Hematopoietic multipotent progenitor cell treated with erythropoietin and hydrocortisone succinate and interleukin-3 and kit ligand, for 8 days (in vitro differentiated cells): ENCODE measurements at regions not wholly inside any gene's neighbourhood (a gene's known extent, or its start where the extent isn't known, plus 50 kb on each side); places are given as distances from the start of the nearest gene placed in this dataset.

ENCODE experiments used
- DNase-seq: peaks from one replicate; pipeline ENCODE4 v3.0.0-alpha.2; 2015

DNA sequence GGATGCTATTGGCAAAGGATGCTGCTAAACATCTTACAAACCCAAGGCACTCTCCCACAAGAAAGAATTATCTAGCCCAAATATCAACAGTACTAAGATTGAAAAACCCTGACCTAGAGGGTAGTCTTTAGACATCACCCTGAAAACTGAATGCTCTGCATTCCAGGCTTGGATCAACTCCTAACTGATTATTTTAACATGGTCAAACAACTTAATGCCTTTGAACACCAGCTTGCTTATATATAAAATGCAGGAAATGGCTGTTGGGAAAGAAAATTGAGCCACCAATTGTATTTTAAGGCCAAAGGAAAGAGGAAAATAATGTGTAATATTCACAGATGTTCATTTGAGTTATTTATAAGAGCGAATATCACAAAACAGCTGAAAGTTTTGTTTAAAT is 72.2 kb upstream of the C1orf87 start:
- no peak for DNase-seq

DNA sequence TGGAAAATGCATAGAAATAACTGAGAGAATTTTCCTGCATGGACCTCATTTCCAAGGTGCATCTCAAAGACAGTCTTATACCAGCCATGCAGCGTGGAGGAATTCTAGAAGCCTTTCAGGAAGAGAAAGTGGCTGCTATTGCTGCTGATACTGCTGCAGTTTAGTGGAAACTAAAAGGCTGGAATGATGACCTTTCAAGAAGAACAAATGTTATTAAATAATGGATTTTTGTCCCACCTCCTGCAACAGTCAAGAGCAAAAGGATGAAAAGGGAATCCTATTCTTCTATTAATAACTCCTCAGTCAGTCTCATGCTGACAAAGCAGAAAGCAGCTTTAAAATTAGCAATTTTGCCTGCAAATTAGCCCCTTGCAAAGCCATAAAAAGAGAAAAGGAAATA is 68.2 kb upstream of the C1orf87 start:
- no peak for DNase-seq

DNA sequence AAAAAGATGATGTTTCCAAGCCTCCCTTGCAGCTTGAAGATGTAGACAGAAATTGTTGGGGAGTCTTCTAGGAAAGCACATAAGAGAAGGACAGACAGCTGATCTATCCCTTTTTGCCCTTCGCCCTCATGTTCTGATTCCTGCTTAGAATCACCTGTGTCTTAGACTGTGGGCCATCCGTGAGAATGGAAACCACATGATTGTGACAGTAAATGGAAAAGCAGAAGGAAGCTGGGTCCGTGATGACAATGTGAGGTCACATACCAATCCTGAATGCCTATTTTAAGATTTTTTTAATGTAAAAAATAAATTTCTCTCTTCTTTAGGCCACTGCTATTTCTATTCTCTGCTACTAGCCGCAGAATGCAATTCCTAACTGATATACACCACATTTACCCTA is 67.7 kb upstream of the C1orf87 start:
- no peak for DNase-seq

DNA sequence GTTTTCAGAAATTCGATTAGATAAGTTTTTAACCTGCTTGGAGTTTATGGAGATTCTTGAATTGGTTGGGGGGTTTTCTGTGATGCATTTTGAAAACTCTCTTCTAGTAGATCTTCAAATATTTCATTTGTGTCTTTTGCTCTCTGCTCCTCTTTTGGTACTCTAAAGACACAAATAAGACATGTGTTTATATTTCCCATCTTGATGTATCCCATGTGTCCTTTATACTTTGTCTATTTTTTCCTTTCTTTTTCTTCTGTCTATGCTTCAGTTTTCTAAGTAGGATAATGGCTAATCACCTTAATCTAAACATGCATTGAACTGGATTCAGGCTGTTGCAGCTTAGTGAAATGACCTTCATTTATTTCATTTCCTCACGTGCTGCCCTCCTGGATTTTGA is 63.8 kb upstream of the C1orf87 start:
- DNase-seq, result no peak

DNA sequence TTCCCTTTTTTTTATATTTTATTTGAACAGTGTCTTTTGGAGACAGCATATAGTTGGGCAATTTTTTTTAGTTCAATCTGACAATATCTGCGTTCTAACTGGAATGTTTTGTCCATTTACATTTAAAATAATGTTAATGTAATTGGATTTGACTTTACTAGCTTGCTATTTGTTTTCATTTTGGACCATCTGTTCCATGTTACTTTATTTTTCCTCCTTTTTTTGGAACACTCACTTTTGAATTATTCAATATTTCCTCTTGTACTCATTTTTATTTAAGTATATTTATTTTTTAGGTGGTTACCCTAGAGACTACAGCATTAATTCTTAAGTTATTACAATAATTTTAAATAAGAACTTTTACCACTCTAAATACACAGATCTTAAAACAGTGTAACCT is 62.8 kb upstream of the C1orf87 start:
- DNase-seq, result no peak

DNA sequence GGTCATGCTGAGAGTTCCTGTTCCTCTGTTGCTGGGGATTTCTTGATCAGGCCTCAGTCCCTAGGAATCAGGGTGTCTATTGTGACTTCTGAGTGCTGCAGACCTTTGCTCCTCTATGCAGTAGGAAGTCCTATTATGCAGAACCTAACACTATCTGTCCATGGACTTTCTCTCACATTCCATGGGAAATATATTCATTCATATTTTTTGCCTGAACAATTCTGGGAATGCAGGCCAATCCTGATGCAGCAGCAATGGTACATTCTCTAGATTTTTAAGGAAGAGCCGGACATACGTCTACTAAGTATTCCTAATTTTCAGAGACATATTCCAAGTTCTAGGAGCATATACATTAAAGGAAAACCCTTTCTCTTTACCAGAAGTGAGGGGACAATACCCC is 61.1 kb upstream of the C1orf87 start:
- no peak for DNase-seq

DNA sequence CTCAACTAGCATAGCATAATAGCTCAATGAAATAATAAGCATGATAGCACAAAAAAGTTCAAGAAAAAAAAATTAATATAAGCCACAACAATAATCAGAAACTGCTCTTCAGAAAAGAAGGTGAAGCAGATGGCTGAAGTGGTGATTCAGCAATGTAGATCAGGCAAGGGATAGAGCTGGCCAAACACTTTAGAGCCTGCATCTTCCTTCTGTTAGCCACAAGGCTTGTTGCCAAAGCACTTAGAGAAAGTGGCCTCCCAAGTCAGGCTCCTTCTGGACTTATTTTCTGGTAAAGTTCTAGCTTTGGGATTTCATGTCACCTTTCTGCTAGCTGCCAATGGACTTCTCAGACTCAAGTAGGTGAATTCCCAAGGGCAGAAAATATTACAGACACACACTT is 60.3 kb upstream of the C1orf87 start:
- no peak for DNase-seq

DNA sequence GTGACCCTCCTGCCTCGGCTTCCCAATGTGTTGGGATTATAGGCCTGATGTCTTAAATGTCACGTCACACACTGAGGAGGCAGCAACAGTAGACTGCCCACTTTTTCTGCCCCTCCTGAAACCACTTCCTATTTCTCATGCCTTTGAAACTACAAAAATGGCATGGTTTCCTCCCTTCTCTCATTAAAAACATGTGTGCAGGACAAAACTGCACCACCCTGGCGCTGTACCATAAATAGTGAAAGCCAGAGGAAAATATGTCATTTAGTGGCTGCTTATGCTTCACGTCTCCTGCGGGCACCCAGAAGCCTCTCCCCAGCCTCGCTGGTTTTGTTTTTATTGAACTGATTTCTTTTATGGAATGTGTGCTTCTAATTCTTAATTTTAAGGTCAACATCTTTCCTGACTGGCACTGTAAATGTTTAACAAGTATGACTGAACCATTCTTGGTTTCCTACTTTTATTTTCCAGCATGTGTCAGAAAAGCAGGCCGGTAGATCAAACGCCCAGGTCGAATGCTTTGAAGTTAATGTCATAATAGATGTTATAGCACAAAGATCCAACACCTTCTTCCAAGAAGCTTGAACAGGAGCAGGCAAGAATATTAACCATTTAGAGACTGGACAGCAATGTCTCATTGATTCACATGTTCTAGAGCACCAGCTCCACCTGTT is 59.6 kb upstream of the C1orf87 start:
- no peak for DNase-seq

DNA sequence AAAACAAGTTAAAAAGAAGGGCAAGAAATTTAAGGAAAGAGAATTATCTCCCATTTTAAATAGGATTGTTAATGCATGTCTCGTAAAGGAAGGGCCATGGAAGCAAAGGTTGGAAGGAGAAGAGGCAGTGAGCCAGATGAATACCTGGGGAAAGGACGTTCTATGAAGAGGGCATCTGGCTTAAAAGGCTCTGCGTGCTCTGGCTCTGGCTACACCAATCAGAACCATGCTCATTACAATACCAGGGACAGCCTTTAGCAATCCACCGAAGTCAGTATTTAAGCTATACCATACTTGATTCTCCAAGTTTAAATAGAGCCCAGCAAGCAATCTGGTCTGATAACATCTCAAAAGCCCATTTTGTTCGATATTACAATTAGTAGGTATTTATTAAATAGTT is 58.5 kb upstream of the C1orf87 start:
- DNase-seq, result no peak

DNA sequence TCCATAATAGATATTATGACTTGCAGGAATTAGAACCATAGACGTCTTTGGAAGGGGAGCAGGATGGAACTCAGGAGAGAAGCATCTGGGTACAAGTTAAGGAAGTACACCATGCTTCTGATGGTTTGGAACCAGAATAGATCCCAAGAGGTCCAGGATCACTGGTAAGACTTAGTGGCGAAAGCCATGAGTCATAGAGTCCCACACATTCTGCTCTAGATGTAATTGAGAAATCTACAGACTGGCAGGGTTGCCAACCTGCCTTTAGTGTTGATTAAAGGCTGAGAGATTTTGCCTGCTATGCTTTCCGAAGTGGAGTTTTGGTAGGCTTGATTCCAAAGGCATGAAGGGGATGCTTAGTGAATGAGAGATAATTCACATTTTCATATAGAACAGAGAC is 57.1 kb upstream of the C1orf87 start:
- DNase-seq, result no peak

DNA sequence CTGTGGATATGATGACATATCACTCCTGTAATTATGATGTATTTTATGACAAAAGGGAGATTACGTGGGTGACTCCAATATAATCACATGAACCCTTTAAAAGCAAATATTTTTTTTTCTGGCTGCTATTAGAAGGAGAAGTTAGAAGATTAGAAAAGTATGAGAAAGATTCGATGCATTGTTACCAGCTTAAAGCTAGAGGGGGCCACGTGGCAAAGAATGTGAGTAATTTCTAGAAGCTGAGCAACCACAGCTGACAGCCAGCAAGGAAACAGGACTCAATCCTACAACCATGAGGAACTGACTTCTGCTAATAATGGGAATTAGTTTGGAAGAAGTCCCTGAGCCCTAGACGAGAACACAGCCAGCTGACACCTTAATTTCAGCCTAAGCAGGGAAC is 56.3 kb upstream of the C1orf87 start:
- DNase-seq, result no peak

DNA sequence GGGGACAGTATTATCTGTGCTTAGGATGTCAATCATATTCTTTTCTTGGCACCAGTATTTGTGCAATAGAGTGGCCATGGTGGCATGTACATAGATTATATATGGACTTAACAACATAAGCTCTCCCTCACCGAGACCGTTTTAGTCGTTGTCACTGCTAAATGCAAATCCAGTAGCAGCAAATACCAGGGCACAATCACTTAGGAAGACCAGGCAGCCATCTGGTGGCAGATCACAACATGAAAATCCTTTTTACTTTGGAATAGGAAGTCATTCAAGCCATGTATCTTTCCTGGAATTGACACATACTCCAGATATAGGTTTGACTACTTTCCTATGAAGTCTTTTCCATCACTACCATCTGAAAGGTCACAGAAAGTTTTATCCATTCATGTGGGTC is 53.2 kb upstream of the C1orf87 start:
- DNase-seq, result no peak
